GM12801 (cell line): ENCODE measurements at regions not wholly inside any gene's neighbourhood (a gene's known extent, or its start where the extent isn't known, plus 50 kb on each side); places are given as distances from the start of the nearest gene placed in this dataset.

ENCODE experiments used
- CTCF ChIP-seq: IDR thresholded peaks from one replicate; pipeline ENCODE4 v1.5.1; 2011; ENCODE audit warnings: control low read depth; ENCODE audit not compliant: insufficient read length; ENCODE audit errors: extremely low read depth

DNA sequence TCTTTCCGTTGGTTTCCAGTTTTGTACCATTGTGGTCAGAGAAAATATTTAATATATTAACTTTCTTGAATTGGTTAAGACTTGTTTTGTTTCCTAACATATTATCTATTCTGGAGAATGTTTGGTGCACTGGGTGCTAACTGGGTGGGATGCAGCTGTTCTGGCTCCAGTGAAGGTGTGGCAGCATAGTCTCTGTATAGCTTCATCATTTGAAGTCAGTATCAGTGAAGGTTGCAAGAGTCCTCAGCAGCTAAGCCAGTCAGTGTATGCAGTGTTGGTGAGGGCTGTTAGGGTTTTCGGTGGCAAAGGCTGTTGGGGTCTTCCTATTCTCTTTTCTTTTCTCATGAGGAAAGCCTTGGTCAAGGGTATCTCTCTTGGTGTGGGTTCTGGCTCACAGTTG is 698.7 kb upstream of the ADGRL4 start:
- no peak for TF ChIP-seq CTCF

- TF ChIP-seq CTCF, result no peak
Observed at GRCh38 chr1:79704067-79704466, 697.5 kb upstream of the ADGRL4 start.

DNA sequence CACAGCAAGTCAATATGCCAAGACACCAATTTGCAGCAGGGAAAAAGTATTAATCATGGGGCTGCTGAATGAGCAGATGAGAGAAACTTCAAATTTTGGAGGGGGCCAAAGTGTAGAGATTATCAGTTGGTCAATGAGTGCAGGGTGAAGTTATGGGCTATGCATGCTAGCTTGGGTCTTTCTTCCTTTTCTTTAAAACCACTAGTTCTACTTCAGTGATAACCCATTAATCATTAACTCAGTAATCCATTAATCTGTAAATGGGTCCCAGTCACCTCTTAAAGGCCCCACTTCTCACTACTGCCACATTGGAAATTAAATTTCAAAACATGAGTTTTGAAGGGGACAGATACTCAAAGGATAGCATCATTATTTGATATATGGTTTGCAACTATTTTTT is 688.6 kb upstream of the ADGRL4 start:
- no peak for TF ChIP-seq CTCF

DNA sequence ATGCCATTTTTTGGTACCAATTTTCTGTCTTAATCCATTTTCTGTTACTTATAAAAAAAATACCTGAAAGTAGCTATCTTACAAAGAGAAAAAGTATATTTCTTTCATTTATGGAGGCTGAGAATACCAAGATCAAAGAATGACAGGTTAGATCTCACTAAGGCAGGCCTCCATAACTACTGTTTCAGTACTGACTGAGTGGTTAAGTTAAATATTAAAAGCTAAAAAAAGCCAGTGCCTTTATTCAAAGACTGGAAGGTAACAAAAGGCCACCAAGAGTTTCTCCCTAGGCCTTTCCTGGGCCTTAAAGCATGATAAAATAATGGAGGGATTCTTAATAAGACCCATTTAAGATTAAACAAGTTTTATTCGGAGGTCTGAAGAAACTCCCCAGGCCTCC is 687.7 kb upstream of the ADGRL4 start:
- no peak for TF ChIP-seq CTCF

- no peak for TF ChIP-seq CTCF
Observed at GRCh38 chr1:79693441-79694114, 687.0 kb upstream of the ADGRL4 start.

DNA sequence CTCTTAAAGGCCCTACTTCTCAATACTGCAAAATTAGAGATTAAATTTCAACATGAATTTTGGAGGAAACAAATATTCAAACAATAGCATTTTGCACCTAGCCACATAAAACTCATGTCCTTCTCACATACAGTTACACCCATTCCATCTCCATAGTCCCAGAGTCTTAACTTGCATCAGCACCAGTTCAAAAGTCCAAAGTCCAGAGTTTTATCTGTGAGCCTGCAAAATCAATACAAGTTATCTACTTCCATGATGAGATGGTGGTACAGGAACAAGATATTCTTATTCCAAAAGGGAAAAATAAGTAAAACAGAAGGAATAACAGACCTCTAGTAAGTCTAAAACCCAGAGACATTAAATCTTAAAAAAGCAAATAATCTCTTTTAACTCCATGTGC is 686.0 kb upstream of the ADGRL4 start:
- TF ChIP-seq CTCF, result no peak

DNA sequence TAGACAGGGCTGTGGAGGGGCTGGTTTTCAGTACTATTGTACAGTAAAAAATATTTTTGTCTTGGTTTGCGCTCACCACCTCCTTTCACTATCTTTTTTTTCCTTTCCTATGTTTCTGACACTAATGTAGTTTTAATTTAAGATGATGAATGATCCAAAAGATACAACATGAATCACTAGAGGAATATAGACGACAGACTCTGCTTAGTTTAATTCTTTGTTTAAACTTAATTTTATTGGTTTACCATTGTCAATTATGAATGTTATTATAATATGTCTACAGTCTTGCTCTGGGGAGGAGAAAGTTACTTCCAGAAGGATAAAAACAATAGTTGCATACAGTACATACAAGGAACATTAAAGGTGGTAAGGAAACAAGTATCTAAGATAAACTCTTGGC is 682.4 kb upstream of the ADGRL4 start:
- TF ChIP-seq CTCF, result no peak

- no peak for TF ChIP-seq CTCF
Observed at GRCh38 chr1:79683420-79683819, 676.9 kb upstream of the ADGRL4 start.
